ENCODE measurements at regions not wholly inside any gene's neighbourhood (a gene's known extent, or its start where the extent isn't known, plus 50 kb on each side); places are given as distances from the start of the nearest gene placed in this dataset.
"Not testable (repeated sequence)": the region's sequence is repeated elsewhere in the genome, so short reads cannot be mapped to it uniquely, and the experiment has no call there.

- TF ChIP-seq ZNF274 (IDR thresholded peaks at IDR 0.05; ENCODE audit: low read depth, low read length); YY1 (IDR thresholded peaks at IDR 0.05; ENCODE audit: insufficient read depth, insufficient read length); SUZ12 (IDR thresholded peaks at IDR 0.05; ENCODE audit: extremely low read depth, insufficient read depth, insufficient read length): not testable (repeated sequence)
These were observed 74.8 kb upstream of the ZNF195 start for GRCh38 chr11:3453596-3454256.

Measured in NT2/D1 (cell line).